Sigmoid colon (tissue), 6 donors: ENCODE measurements at regions not wholly inside any gene's neighbourhood (a gene's known extent, or its start where the extent isn't known, plus 50 kb on each side); places are given as distances from the start of the nearest gene placed in this dataset.

Experiments used
- DNase-seq: peaks from one replicate; pipeline ENCODE4 v3.0.0-alpha.2; 2019
- H3K27ac ChIP-seq, 4 donors: fragments of 200-600 bp; sonication (generic); one replicate each; pipeline ENCODE4 v1.5.1; 2016 to 2019; ENCODE audit warnings: mild to moderate bottlenecking in 1 of 4
- H3K27me3 ChIP-seq, 3 donors: fragments of 200-600 bp; sonication (generic); one replicate each; pipeline ENCODE4 v1.5.1; 2019; ENCODE audit warnings: mild to moderate bottlenecking in 1 of 3
- H3K36me3 ChIP-seq, 4 donors: fragments of 200-600 bp; sonication (generic); one replicate each; pipeline ENCODE4 v1.5.1; 2016 to 2019
- H3K4me1 ChIP-seq, 4 donors: fragments of 200-600 bp; sonication (generic); one replicate each; pipeline ENCODE4 v1.5.1; 2017 to 2019
- H3K4me3 ChIP-seq, 4 donors: fragments of 200-600 bp; sonication (generic); one replicate each; pipeline ENCODE4 v1.5.1; 2017 to 2019; ENCODE audit warnings: mild to moderate bottlenecking in 2 of 4, moderate library complexity in 1 of 4
- H3K9me3 ChIP-seq, 4 donors: fragments of 200-600 bp in 3 of 4; sonication (generic) in 3 of 4; one replicate each; pipeline versions ENCODE4 v1.5.1 to v1.6.1; 2013 to 2019
- EP300 ChIP-seq, 4 donors: sonication (generic); formaldehyde crosslinking; IDR thresholded peaks; one replicate each; pipeline ENCODE4 v1.6.1; 2017; ENCODE audit warnings: antibody characterized with exemption in 4 of 4
- POLR2A ChIP-seq, 2 donors: fragments of 450-650 bp; IDR thresholded peaks; one replicate each; pipeline ENCODE4 v1.6.1; 2016; ENCODE audit warnings: antibody characterized with exemption in 2 of 2, mild to moderate bottlenecking in 2 of 2, moderate library complexity in 2 of 2
- POLR2AphosphoS5 ChIP-seq, 4 donors: sonication (generic); formaldehyde crosslinking; IDR thresholded peaks; one replicate each; pipeline ENCODE4 v1.6.1; 2017; ENCODE audit warnings: antibody characterized with exemption in 4 of 4
- WGBS, 2 donors: extraction: QIAGEN DNeasy Blood & Tissue Kit; methylation state at CpG; one replicate each; pipeline ENCODE4 v1.1.7; 2013; 5-methylcytosine and 5-hydroxymethylcytosine counted together
- intact Hi-C: fragments of 100-400 bp; cut with DNase I; formaldehyde crosslinking; loops from one replicate; pipeline ENCODE4 v1.15.1; 2023
- TF ChIP-seq, protein P1 (sequence below), 4 experiments: fragments of 450-650 bp in 3 of 4; fragments of 200-600 bp in 1 of 4; IDR thresholded peaks; one replicate each; pipeline ENCODE4 v1.5.1; 2016 to 2019; ENCODE audit warnings: antibody characterized with exemption in 4 of 4, mild to moderate bottlenecking in 3 of 4, moderate library complexity in 2 of 4
- donor health status: healthy with polysubstance abuse.
- donor health status: healthy.

DNA sequence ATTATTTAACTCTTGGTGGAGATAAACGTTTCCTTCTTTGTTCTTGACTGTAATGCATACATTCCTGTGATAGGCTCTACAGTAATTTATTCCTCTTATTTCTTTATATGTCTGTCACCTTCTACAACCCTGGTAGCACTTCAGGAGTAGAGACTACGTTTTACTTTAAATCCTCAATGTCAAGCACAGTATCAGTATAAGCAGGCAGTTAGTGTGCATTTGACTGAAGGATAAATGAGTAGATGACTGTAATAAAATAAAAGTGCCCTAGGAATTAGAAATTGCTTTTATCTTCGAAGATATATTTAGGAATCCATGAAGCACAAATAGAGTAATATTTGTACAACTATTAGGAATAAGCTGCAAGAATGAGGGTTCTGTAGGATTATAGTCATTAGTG lies 599.6 kb upstream of the PRMT6 start:
- H3K36me3 ChIP-seq, result no peaks in the 10 kb centered on the region
- TF ChIP-seq EP300 (IDR thresholded peaks at IDR 0.05) (no peak), POLR2AphosphoS5 (IDR thresholded peaks at IDR 0.05) (no peak), POLR2A (IDR thresholded peaks at IDR 0.05) (no peak)
- TF ChIP-seq, protein P1, sequence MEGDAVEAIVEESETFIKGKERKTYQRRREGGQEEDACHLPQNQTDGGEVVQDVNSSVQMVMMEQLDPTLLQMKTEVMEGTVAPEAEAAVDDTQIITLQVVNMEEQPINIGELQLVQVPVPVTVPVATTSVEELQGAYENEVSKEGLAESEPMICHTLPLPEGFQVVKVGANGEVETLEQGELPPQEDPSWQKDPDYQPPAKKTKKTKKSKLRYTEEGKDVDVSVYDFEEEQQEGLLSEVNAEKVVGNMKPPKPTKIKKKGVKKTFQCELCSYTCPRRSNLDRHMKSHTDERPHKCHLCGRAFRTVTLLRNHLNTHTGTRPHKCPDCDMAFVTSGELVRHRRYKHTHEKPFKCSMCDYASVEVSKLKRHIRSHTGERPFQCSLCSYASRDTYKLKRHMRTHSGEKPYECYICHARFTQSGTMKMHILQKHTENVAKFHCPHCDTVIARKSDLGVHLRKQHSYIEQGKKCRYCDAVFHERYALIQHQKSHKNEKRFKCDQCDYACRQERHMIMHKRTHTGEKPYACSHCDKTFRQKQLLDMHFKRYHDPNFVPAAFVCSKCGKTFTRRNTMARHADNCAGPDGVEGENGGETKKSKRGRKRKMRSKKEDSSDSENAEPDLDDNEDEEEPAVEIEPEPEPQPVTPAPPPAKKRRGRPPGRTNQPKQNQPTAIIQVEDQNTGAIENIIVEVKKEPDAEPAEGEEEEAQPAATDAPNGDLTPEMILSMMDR (IDR thresholded peaks at IDR 0.05), result no peak
- intact Hi-C loops, result no loop called here
- WGBS, 2 donors, result 50 to 63% methylated on average over 3 of the region's 3 CpGs
- H3K4me1 ChIP-seq, result no peaks in the 10 kb centered on the region
- DNase-seq, result no peak
- no peak overlapping the region for H3K4me3 ChIP-seq
- H3K27ac ChIP-seq, result no peak overlapping the region
- no peaks in the 10 kb centered on the region for H3K27me3 ChIP-seq
- H3K9me3 ChIP-seq, result no peaks in the 10 kb centered on the region

- intact Hi-C loops, result no loop called here
- H3K4me3 ChIP-seq, result no peak overlapping the region
- TF ChIP-seq EP300 (IDR thresholded peaks at IDR 0.05) (no peak), POLR2A (IDR thresholded peaks at IDR 0.05) (no peak), POLR2AphosphoS5 (IDR thresholded peaks at IDR 0.05) (no peak)
- TF ChIP-seq, protein P1 (IDR thresholded peaks at IDR 0.05), result no peak
- H3K27me3 ChIP-seq, result no peaks in the 10 kb centered on the region
- DNase-seq, result no peak
- H3K36me3 ChIP-seq, result no peaks in the 10 kb centered on the region
- no peaks in the 10 kb centered on the region for H3K4me1 ChIP-seq
- 85 to 93% methylated on average over 1 of the region's 1 CpG for WGBS, 2 donors
- H3K27ac ChIP-seq, result no peak overlapping the region
- H3K9me3 ChIP-seq, result no peaks in the 10 kb centered on the region
These were observed 599.1 kb upstream of the PRMT6 start for GRCh38 chr1:106457368-106457767.

DNA sequence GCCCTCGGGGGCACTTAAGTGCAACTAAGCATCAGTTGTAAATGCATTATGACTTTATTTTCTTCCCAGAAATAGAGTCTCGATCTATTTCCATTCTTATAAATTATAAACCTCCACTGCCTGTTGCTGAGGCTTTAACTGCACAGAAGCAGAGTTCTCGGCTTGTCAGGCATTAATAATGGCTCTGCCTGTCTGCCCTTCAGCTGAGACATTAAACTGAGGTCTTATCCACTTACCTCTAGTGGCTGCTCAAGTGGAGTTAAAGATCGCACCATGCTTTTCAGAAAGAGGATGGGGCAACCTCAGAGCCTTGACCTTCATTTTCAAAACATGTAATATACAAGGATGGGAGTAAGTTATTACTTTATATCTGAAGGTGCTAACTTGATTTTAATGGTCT lies 597.6 kb upstream of the PRMT6 start:
- Histone ChIP-seq H3K27me3 (no peaks in the 10 kb centered on the region), H3K9me3 (no peaks in the 10 kb centered on the region), H3K4me3 (no peak overlapping the region), H3K4me1 (no peaks in the 10 kb centered on the region), H3K27ac (no peak overlapping the region), H3K36me3 (no peaks in the 10 kb centered on the region)
- DNase-seq, result no peak
- TF ChIP-seq, protein P1 (IDR thresholded peaks at IDR 0.05), result no peak
- no peak for TF ChIP-seq POLR2AphosphoS5 (IDR thresholded peaks at IDR 0.05)
- TF ChIP-seq EP300 (IDR thresholded peaks at IDR 0.05), result no peak
- TF ChIP-seq POLR2A (IDR thresholded peaks at IDR 0.05), result no peak
- 55 to 76% methylated on average over 4 of the region's 4 CpGs for WGBS, 2 donors
- intact Hi-C loops, result no loop called here

DNA sequence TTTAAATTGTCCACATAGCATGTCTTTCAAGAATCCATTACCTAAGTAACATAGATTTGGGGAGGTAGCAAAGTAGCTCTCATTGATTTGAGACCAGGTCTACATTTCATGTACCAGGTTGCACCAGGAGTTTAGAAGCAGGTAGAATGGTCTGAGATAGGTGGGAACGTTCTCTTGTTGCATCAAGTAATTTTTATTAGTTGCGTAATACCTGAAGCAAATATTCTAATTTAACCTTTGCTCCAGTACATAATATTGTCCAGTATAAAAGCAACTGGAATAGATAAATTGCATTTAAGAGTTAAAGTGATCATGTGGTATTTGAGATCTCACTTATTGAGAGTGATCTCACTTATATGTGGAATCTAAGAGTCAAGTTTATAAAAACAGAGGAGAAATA lies 597.1 kb upstream of the PRMT6 start:
- no peak overlapping the region for H3K4me3 ChIP-seq
- no peaks in the 10 kb centered on the region for H3K4me1 ChIP-seq
- no peak for DNase-seq
- H3K9me3 ChIP-seq, result no peaks in the 10 kb centered on the region
- WGBS, 2 donors, result 81 to 88% methylated on average over 2 of the region's 2 CpGs
- no peaks in the 10 kb centered on the region for H3K36me3 ChIP-seq
- H3K27ac ChIP-seq, result no peak overlapping the region
- intact Hi-C loops, result no loop called here
- no peak for TF ChIP-seq POLR2AphosphoS5 (IDR thresholded peaks at IDR 0.05)
- no peak for TF ChIP-seq POLR2A (IDR thresholded peaks at IDR 0.05)
- TF ChIP-seq, protein P1 (IDR thresholded peaks at IDR 0.05), result no peak
- TF ChIP-seq EP300 (IDR thresholded peaks at IDR 0.05), result no peak
- H3K27me3 ChIP-seq, result no peaks in the 10 kb centered on the region

GRCh38 chr1:106465666-106466065 lies 590.8 kb upstream of the PRMT6 start:
- DNase-seq, result no peak
- H3K36me3 ChIP-seq, result no peaks in the 10 kb centered on the region
- TF ChIP-seq EP300 (IDR thresholded peaks at IDR 0.05), result no peak
- TF ChIP-seq, protein P1 (IDR thresholded peaks at IDR 0.05), result no peak
- no peak for TF ChIP-seq POLR2A (IDR thresholded peaks at IDR 0.05)
- no peak for TF ChIP-seq POLR2AphosphoS5 (IDR thresholded peaks at IDR 0.05)
- H3K4me3 ChIP-seq, result no peak overlapping the region
- no peaks in the 10 kb centered on the region for H3K4me1 ChIP-seq
- 71 to 78% methylated on average over 2 of the region's 2 CpGs for WGBS, 2 donors
- H3K27me3 ChIP-seq, result no peaks in the 10 kb centered on the region
- intact Hi-C loops, result no loop called here
- peaks cover 0 to 3% (median 0%) of the 10 kb centered on the region in 4 donors for H3K9me3 ChIP-seq
- H3K27ac ChIP-seq, result no peak overlapping the region
